AG04449 (cell line): ENCODE measurements at regions not wholly inside any gene's neighbourhood (a gene's known extent, or its start where the extent isn't known, plus 50 kb on each side); places are given as distances from the start of the nearest gene placed in this dataset.

ENCODE experiments used
- CTCF ChIA-PET: fragments of 350-600 bp; formaldehyde crosslinking; extraction: SDS; loops from one replicate; lab custom pipeline; 2021; ENCODE audit warnings: antibody characterized with exemption; lab: Yijun Ruan, JAX
- POLR2A ChIA-PET: fragments of 400-600, 350-600 bp; formaldehyde crosslinking; extraction: SDS; loops from one replicate; lab custom pipeline; 2020; ENCODE audit warnings: antibody characterized with exemption, inconsistent platforms; lab: Yijun Ruan, JAX
- DNase-seq: peaks from one replicate; pipeline ENCODE4 v3.0.0-alpha.2; 2010; ENCODE audit warnings: low read depth, low spot score
- H3K4me3 ChIP-seq: 2 replicates; pipeline ENCODE4 v1.5.1; 2011; ENCODE audit warnings: low read depth, mild to moderate bottlenecking, control low read depth, low read length
- CTCF ChIP-seq: IDR thresholded peaks from one replicate; pipeline ENCODE4 v1.5.1; 2011; ENCODE audit warnings: mild to moderate bottlenecking, moderate library complexity, low read length, control low read depth, inconsistent platforms; ENCODE audit not compliant: insufficient read depth; ENCODE audit errors: missing control alignments

GRCh38 chr13:104196611-104197010, 1130.4 kb upstream of the SLC10A2 start:
- H3K4me3 ChIP-seq = no peak overlapping the region
- DNase-seq = no peak
- TF ChIP-seq CTCF = no peak
- ChIA-PET CTCF (no interaction called here), POLR2A (no interaction called here)

- POLR2A ChIA-PET = no interaction called here
These were observed 1115.5 kb upstream of the SLC10A2 start for GRCh38 chr13:104181526-104182231.

GRCh38 chr13:104170980-104171555, 1104.9 kb upstream of the SLC10A2 start:
- POLR2A ChIA-PET = no interaction called here
- no peak for TF ChIP-seq CTCF
- CTCF ChIA-PET = no interaction called here
- H3K4me3 ChIP-seq = no peak overlapping the region
- no peak for DNase-seq

More at GRCh38 chr13:104181526-104182231, 1115.5 kb upstream of the SLC10A2 start:
- H3K4me3 ChIP-seq = no peak overlapping the region
- CTCF ChIA-PET = no interaction called here
- TF ChIP-seq CTCF = no peak
- DNase-seq = no peak

- H3K4me3 ChIP-seq = no peak overlapping the region
- ChIA-PET POLR2A (no interaction called here), CTCF (no interaction called here)
- no peak for TF ChIP-seq CTCF
- no peak for DNase-seq
These were observed 1097.8 kb upstream of the SLC10A2 start for GRCh38 chr13:104163866-104164630.

- no peak for DNase-seq
- TF ChIP-seq CTCF = no peak
These were observed 1094.3 kb upstream of the SLC10A2 start for GRCh38 chr13:104160536-104160935.

More at GRCh38 chr13:104160536-104160935, 1094.3 kb upstream of the SLC10A2 start:
- ChIA-PET POLR2A (no interaction called here), CTCF (no interaction called here)
- no peak overlapping the region for H3K4me3 ChIP-seq
